HEK293 (cell line): ENCODE measurements at regions not wholly inside any gene's neighbourhood (a gene's known extent, or its start where the extent isn't known, plus 50 kb on each side); places are given as distances from the start of the nearest gene placed in this dataset.

Experiments
- CTCF ChIA-PET: fragments of 350-600 bp; formaldehyde crosslinking; extraction: SDS; loops from one replicate; lab custom pipeline; 2021; ENCODE audit warnings: antibody characterized with exemption; lab: Yijun Ruan, JAX
- POLR2A ChIA-PET: fragments of 300-600 bp; formaldehyde crosslinking; extraction: SDS; loops from one replicate; lab custom pipeline; 2020; ENCODE audit warnings: antibody characterized with exemption, inconsistent platforms; lab: Yijun Ruan, JAX
- H3K27ac ChIP-seq: fragments of 200-500 bp; sonication (Bioruptor generic); 2 replicates; pipeline ENCODE4 v1.5.1; 2014; ENCODE audit warnings: low read depth, low read length, control low read depth, inconsistent platforms; ENCODE audit errors: extremely low read depth
- H3K36me3 ChIP-seq, 2 experiments: fragments of 200-500 bp in 1 of 2; sonication (Bioruptor generic) in 1 of 2; 1 replicate in 1 of 2; 2 replicates in 1 of 2; pipeline ENCODE4 v1.5.1; 2014 to 2017; ENCODE audit warnings: inconsistent platforms in 2 of 2, low read length in 2 of 2; ENCODE audit not compliant: control insufficient read depth in 2 of 2, insufficient read depth in 1 of 2
- H3K4me1 ChIP-seq: fragments of 200-500 bp; sonication (Bioruptor generic); 2 replicates; pipeline ENCODE4 v1.5.1; 2014; ENCODE audit warnings: mild to moderate bottlenecking, low read length, inconsistent platforms; ENCODE audit not compliant: control insufficient read depth, insufficient read depth
- H3K4me3 ChIP-seq: 2 replicates; pipeline ENCODE4 v1.5.1; 2011; ENCODE audit warnings: low read depth, mild to moderate bottlenecking, control low read depth, low read length, moderate library complexity
- H3K9me3 ChIP-seq: fragments of 200-500 bp; sonication (Bioruptor generic); 2 replicates; pipeline ENCODE4 v1.5.1; 2014; ENCODE audit warnings: low read depth, low read length, inconsistent platforms; ENCODE audit not compliant: control insufficient read depth, insufficient read depth
- GFI1B ChIP-seq: fragments of 450-650 bp; formaldehyde crosslinking; IDR thresholded peaks from 2 replicates; pipeline ENCODE4 v1.5.1; 2016; ENCODE audit warnings: missing biosample characterization, missing genetic modification characterization
- HOXA7 ChIP-seq: sonication (generic); formaldehyde crosslinking; IDR thresholded peaks from 2 replicates; pipeline ENCODE4 v1.8.1; 2022; ENCODE audit warnings: missing genetic modification reagents, borderline replicate concordance
- HOXD13 ChIP-seq: sonication (generic); formaldehyde crosslinking; IDR thresholded peaks from 2 replicates; pipeline ENCODE4 v1.8.0; 2022; ENCODE audit warnings: missing genetic modification reagents, borderline replicate concordance
- RBAK ChIP-seq: fragments of 450-650 bp; formaldehyde crosslinking; IDR thresholded peaks from 2 replicates; pipeline ENCODE4 v1.5.1; 2016; ENCODE audit warnings: missing biosample characterization, missing genetic modification characterization
- SCRT1 ChIP-seq: fragments of 450-650 bp; formaldehyde crosslinking; IDR thresholded peaks from 2 replicates; pipeline ENCODE4 v1.5.1; 2016; ENCODE audit warnings: missing biosample characterization, missing genetic modification characterization, borderline replicate concordance
- ZNF169 ChIP-seq: fragments of 450-650 bp; formaldehyde crosslinking; IDR thresholded peaks from 2 replicates; pipeline ENCODE4 v1.5.1; 2016; ENCODE audit warnings: missing biosample characterization, missing genetic modification characterization
- ZNF292 ChIP-seq: fragments of 450-650 bp; formaldehyde crosslinking; IDR thresholded peaks from 2 replicates; pipeline ENCODE4 v1.5.1; 2016; ENCODE audit warnings: low read depth, missing biosample characterization, missing genetic modification characterization, borderline replicate concordance
- ZNF549 ChIP-seq: fragments of 450-650 bp; IDR thresholded peaks from 2 replicates; pipeline ENCODE4 v1.5.1; 2018; ENCODE audit warnings: missing biosample characterization, missing genetic modification characterization, mild to moderate bottlenecking, inconsistent platforms, moderate library complexity
- ZNF596 ChIP-seq: fragments of 450-650 bp; IDR thresholded peaks from 2 replicates; pipeline ENCODE4 v1.5.0; 2018; ENCODE audit warnings: missing biosample characterization, mild to moderate bottlenecking, missing genetic modification characterization, moderate library complexity
- ZNF791 ChIP-seq: fragments of 450-650 bp; formaldehyde crosslinking; IDR thresholded peaks from 2 replicates; pipeline ENCODE4 v1.5.1; 2016; ENCODE audit warnings: missing biosample characterization, missing genetic modification characterization
- ZNF792 ChIP-seq: fragments of 450-650 bp; formaldehyde crosslinking; IDR thresholded peaks from 2 replicates; pipeline ENCODE4 v1.5.1; 2016; ENCODE audit warnings: missing biosample characterization, missing genetic modification characterization
- ZXDB ChIP-seq: fragments of 450-650 bp; formaldehyde crosslinking; IDR thresholded peaks from 2 replicates; pipeline ENCODE4 v1.5.1; 2016; ENCODE audit warnings: missing biosample characterization, missing genetic modification characterization
- TF ChIP-seq, protein P1 (sequence below): fragments of 450-650 bp; formaldehyde crosslinking; IDR thresholded peaks from 2 replicates; pipeline ENCODE4 v1.5.1; 2016; ENCODE audit warnings: missing biosample characterization, missing genetic modification characterization
- TF ChIP-seq, protein P2 (sequence below): fragments of 450-650 bp; formaldehyde crosslinking; IDR thresholded peaks from 2 replicates; pipeline ENCODE4 v1.5.1; 2016; ENCODE audit warnings: missing biosample characterization, missing genetic modification characterization, low read depth
- TF ChIP-seq, protein P3 (sequence below): fragments of 450-650 bp; formaldehyde crosslinking; IDR thresholded peaks from 2 replicates; pipeline ENCODE4 v1.5.1; 2016; ENCODE audit warnings: missing biosample characterization, missing genetic modification characterization
- TF ChIP-seq, protein P4 (sequence below): fragments of 450-650 bp; formaldehyde crosslinking; IDR thresholded peaks from 2 replicates; pipeline ENCODE4 v1.5.1; 2016; ENCODE audit warnings: missing biosample characterization, missing genetic modification characterization
- TF ChIP-seq, protein P5 (sequence below): fragments of 450-650 bp; formaldehyde crosslinking; IDR thresholded peaks from 2 replicates; pipeline ENCODE4 v1.5.1; 2016; ENCODE audit warnings: missing biosample characterization, missing genetic modification characterization, low read depth
- TF ChIP-seq, protein P6 (sequence below): fragments of 450-650 bp; formaldehyde crosslinking; IDR thresholded peaks from 2 replicates; pipeline ENCODE4 v1.5.1; 2016; ENCODE audit warnings: missing biosample characterization, missing genetic modification characterization

DNA sequence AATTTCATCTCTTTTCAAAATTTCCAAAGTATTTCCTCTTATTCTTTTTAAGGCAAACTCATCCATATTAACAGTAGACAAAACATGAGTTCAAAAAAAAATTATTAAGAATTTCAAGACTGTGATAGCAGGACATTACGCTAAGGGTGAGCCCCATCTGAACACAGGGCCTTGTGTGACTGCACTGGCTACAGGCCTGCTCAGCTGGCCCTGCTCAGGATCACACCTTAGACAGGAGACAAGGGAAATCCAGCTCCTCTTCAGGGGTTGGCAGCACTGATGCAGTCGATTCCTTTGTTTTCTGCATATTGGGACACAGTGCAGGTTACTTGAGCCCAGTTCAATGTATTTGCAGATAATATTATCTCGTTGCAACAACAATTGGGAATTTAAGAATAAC is 444.7 kb downstream of the PLK2 start:
- ChIA-PET POLR2A (no interaction called here), CTCF (no interaction called here)
- Histone ChIP-seq H3K4me3 (no peak overlapping the region), H3K36me3 (no peaks in the 10 kb centered on the region), H3K4me1 (no peaks in the 10 kb centered on the region), H3K27ac (no peak overlapping the region), H3K9me3 (no peaks in the 10 kb centered on the region)
- TF ChIP-seq, protein P1, sequence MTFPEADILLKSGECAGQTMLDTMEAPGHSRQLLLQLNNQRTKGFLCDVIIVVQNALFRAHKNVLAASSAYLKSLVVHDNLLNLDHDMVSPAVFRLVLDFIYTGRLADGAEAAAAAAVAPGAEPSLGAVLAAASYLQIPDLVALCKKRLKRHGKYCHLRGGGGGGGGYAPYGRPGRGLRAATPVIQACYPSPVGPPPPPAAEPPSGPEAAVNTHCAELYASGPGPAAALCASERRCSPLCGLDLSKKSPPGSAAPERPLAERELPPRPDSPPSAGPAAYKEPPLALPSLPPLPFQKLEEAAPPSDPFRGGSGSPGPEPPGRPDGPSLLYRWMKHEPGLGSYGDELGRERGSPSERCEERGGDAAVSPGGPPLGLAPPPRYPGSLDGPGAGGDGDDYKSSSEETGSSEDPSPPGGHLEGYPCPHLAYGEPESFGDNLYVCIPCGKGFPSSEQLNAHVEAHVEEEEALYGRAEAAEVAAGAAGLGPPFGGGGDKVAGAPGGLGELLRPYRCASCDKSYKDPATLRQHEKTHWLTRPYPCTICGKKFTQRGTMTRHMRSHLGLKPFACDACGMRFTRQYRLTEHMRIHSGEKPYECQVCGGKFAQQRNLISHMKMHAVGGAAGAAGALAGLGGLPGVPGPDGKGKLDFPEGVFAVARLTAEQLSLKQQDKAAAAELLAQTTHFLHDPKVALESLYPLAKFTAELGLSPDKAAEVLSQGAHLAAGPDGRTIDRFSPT, result no peak
- TF ChIP-seq RBAK (tag by site-specific recombination), result no peak
- TF ChIP-seq ZNF549 (tag by site-specific recombination), result no peak
- TF ChIP-seq, protein P2, sequence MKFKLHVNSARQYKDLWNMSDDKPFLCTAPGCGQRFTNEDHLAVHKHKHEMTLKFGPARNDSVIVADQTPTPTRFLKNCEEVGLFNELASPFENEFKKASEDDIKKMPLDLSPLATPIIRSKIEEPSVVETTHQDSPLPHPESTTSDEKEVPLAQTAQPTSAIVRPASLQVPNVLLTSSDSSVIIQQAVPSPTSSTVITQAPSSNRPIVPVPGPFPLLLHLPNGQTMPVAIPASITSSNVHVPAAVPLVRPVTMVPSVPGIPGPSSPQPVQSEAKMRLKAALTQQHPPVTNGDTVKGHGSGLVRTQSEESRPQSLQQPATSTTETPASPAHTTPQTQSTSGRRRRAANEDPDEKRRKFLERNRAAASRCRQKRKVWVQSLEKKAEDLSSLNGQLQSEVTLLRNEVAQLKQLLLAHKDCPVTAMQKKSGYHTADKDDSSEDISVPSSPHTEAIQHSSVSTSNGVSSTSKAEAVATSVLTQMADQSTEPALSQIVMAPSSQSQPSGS, result no peak
- no peak for TF ChIP-seq ZNF792 (tag by site-specific recombination)
- TF ChIP-seq SCRT1 (tag by site-specific recombination), result no peak
- TF ChIP-seq, protein P3, sequence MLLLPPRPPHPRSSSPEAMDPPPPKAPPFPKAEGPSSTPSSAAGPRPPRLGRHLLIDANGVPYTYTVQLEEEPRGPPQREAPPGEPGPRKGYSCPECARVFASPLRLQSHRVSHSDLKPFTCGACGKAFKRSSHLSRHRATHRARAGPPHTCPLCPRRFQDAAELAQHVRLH (tag by site-specific recombination), result no peak
- no peak for TF ChIP-seq ZNF169
- TF ChIP-seq HOXA7 (CRISPR knock-in tag), result no peak
- TF ChIP-seq, protein P4, sequence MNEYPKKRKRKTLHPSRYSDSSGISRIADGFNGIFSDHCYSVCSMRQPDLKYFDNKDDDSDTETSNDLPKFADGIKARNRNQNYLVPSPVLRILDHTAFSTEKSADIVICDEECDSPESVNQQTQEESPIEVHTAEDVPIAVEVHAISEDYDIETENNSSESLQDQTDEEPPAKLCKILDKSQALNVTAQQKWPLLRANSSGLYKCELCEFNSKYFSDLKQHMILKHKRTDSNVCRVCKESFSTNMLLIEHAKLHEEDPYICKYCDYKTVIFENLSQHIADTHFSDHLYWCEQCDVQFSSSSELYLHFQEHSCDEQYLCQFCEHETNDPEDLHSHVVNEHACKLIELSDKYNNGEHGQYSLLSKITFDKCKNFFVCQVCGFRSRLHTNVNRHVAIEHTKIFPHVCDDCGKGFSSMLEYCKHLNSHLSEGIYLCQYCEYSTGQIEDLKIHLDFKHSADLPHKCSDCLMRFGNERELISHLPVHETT, result no peak
- TF ChIP-seq HOXD13 (CRISPR knock-in tag), result no peak
- TF ChIP-seq, protein P5, sequence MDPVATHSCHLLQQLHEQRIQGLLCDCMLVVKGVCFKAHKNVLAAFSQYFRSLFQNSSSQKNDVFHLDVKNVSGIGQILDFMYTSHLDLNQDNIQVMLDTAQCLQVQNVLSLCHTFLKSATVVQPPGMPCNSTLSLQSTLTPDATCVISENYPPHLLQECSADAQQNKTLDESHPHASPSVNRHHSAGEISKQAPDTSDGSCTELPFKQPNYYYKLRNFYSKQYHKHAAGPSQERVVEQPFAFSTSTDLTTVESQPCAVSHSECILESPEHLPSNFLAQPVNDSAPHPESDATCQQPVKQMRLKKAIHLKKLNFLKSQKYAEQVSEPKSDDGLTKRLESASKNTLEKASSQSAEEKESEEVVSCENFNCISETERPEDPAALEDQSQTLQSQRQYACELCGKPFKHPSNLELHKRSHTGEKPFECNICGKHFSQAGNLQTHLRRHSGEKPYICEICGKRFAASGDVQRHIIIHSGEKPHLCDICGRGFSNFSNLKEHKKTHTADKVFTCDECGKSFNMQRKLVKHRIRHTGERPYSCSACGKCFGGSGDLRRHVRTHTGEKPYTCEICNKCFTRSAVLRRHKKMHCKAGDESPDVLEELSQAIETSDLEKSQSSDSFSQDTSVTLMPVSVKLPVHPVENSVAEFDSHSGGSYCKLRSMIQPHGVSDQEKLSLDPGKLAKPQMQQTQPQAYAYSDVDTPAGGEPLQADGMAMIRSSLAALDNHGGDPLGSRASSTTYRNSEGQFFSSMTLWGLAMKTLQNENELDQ (tag by site-specific recombination), result no peak
- TF ChIP-seq ZXDB (tag by site-specific recombination), result no peak
- TF ChIP-seq ZNF292 (tag by site-specific recombination), result no peak
- TF ChIP-seq ZNF791, result no peak
- TF ChIP-seq, protein P6, sequence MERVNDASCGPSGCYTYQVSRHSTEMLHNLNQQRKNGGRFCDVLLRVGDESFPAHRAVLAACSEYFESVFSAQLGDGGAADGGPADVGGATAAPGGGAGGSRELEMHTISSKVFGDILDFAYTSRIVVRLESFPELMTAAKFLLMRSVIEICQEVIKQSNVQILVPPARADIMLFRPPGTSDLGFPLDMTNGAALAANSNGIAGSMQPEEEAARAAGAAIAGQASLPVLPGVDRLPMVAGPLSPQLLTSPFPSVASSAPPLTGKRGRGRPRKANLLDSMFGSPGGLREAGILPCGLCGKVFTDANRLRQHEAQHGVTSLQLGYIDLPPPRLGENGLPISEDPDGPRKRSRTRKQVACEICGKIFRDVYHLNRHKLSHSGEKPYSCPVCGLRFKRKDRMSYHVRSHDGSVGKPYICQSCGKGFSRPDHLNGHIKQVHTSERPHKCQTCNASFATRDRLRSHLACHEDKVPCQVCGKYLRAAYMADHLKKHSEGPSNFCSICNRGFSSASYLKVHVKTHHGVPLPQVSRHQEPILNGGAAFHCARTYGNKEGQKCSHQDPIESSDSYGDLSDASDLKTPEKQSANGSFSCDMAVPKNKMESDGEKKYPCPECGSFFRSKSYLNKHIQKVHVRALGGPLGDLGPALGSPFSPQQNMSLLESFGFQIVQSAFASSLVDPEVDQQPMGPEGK (tag by site-specific recombination), result no peak
- no peak for TF ChIP-seq ZNF596 (tag by site-specific recombination)
- no peak for TF ChIP-seq GFI1B (tag by site-specific recombination)
